Thoracic aorta (tissue), 2 donors: ENCODE measurements at regions not wholly inside any gene's neighbourhood (a gene's known extent, or its start where the extent isn't known, plus 50 kb on each side); places are given as distances from the start of the nearest gene placed in this dataset.

Source experiments
- ATAC-seq: fragments of 150-250 bp; one replicate; pipeline ENCODE4 v1.8.0; 2017; ENCODE audit warnings: low read depth; ENCODE audit not compliant: insufficient number of reproducible peaks, low FRiP score
- DNase-seq: peaks from one replicate; pipeline ENCODE4 v3.0.0-alpha.2; 2020; ENCODE audit warnings: low spot score
- H3K27ac ChIP-seq, 2 donors: fragments of 200-600 bp; sonication (generic); 1 replicate in 1 of 2; 2 replicates in 1 of 2; pipeline ENCODE4 v1.5.1; 2016; ENCODE audit warnings: mild to moderate bottlenecking in 2 of 2, moderate library complexity in 2 of 2
- H3K27me3 ChIP-seq: fragments of 200-600 bp; sonication (generic); replicated peaks from 2 replicates; pipeline ENCODE4 v1.6.0; 2016; ENCODE audit warnings: mild to moderate bottlenecking; ENCODE audit not compliant: insufficient read depth
- H3K36me3 ChIP-seq: fragments of 200-600 bp; sonication (generic); one replicate; pipeline ENCODE4 v1.5.1; 2016
- H3K4me1 ChIP-seq, 2 donors: fragments of 200-600 bp; sonication (generic); 1 replicate in 1 of 2; 2 replicates in 1 of 2; pipeline versions ENCODE4 v1.5.1 to v1.6.0; 2016; ENCODE audit warnings: low read depth in 2 of 2, mild to moderate bottlenecking in 1 of 2; ENCODE audit not compliant: control insufficient read depth in 1 of 2
- H3K4me3 ChIP-seq: fragments of 200-600 bp; sonication (generic); 2 replicates; pipeline ENCODE4 v1.5.1; 2016; ENCODE audit warnings: mild to moderate bottlenecking
- H3K9me3 ChIP-seq: fragments of 200-600 bp; sonication (generic); 2 replicates; pipeline ENCODE4 v1.5.1; 2016
- TF ChIP-seq, protein P1 (sequence below): fragments of 200-600 bp; sonication (generic); IDR thresholded peaks from one replicate; pipeline ENCODE4 v1.5.1; 2019; ENCODE audit warnings: antibody characterized with exemption

DNA sequence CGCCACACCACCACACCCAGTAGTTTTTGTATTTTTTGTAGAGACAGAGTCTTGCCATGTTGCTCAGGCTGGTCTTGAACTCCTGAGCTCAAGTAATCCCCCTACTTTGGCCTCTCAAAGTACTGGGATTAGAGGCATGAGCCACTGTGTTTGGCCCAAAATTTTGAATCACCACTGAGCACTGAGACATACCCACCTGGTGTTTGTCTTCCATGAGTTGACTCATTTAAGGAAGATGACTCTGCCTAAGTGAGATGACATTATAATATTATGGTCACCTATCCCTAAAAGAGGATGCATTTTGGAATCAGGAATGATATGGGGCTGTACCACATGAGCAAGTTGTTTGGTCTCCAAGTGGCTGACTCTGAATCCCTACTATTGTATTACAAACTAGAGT lies 54.6 kb upstream of the RNF217 start:
- H3K4me1 ChIP-seq, result no peaks in the 10 kb centered on the region
- H3K9me3 ChIP-seq, result no peaks in the 10 kb centered on the region
- H3K4me3 ChIP-seq, result no peak overlapping the region
- no peak for ATAC-seq
- TF ChIP-seq, protein P1, sequence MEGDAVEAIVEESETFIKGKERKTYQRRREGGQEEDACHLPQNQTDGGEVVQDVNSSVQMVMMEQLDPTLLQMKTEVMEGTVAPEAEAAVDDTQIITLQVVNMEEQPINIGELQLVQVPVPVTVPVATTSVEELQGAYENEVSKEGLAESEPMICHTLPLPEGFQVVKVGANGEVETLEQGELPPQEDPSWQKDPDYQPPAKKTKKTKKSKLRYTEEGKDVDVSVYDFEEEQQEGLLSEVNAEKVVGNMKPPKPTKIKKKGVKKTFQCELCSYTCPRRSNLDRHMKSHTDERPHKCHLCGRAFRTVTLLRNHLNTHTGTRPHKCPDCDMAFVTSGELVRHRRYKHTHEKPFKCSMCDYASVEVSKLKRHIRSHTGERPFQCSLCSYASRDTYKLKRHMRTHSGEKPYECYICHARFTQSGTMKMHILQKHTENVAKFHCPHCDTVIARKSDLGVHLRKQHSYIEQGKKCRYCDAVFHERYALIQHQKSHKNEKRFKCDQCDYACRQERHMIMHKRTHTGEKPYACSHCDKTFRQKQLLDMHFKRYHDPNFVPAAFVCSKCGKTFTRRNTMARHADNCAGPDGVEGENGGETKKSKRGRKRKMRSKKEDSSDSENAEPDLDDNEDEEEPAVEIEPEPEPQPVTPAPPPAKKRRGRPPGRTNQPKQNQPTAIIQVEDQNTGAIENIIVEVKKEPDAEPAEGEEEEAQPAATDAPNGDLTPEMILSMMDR, result no peak
- H3K36me3 ChIP-seq, result no peaks in the 10 kb centered on the region
- no peaks in the 10 kb centered on the region for H3K27me3 ChIP-seq
- no peak for DNase-seq
- H3K27ac ChIP-seq, result no peak overlapping the region
